SU-DHL-6 (cell line): ENCODE measurements at regions not wholly inside any gene's neighbourhood (a gene's known extent, or its start where the extent isn't known, plus 50 kb on each side); places are given as distances from the start of the nearest gene placed in this dataset.

Experiments used
- EZH2phosphoT487 ChIP-seq: fragments of 200-600 bp; sonication (generic), shearing (Covaris generic); conservative IDR thresholded peaks from 2 replicates; pipeline ENCODE4 v1.6.1; 2018; ENCODE audit warnings: mild to moderate bottlenecking, antibody characterized with exemption, low read length, moderate library complexity, mixed read lengths
- TF ChIP-seq, protein P1 (sequence below): fragments of 200-600 bp; sonication (generic); IDR thresholded peaks from one replicate; pipeline ENCODE4 v1.5.1; 2017; ENCODE audit warnings: antibody characterized with exemption, mild to moderate bottlenecking, low read length, moderate library complexity; ENCODE audit not compliant: insufficient read depth, poor library complexity, severe bottlenecking

DNA sequence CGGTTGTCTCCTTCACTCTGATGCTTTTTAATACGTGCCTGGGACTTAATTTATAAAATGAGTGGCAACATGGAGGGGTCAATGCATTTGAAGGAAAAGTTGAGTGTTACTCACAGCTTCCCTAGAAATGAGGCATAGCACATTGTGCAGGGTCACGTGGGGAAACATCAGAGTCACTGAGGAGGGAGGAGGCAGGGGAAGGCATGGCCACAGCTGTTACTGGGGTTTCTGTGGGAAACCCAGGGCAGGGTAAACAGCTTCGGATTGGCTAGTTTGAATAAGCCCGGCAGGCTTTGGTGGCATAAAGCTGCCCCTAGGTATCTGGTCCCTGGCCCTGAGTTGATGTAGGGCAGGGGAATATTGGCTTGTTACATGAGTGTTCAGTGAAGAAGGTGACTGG lies 98.9 kb upstream of the ST8SIA2 start:
- TF ChIP-seq, protein P1, sequence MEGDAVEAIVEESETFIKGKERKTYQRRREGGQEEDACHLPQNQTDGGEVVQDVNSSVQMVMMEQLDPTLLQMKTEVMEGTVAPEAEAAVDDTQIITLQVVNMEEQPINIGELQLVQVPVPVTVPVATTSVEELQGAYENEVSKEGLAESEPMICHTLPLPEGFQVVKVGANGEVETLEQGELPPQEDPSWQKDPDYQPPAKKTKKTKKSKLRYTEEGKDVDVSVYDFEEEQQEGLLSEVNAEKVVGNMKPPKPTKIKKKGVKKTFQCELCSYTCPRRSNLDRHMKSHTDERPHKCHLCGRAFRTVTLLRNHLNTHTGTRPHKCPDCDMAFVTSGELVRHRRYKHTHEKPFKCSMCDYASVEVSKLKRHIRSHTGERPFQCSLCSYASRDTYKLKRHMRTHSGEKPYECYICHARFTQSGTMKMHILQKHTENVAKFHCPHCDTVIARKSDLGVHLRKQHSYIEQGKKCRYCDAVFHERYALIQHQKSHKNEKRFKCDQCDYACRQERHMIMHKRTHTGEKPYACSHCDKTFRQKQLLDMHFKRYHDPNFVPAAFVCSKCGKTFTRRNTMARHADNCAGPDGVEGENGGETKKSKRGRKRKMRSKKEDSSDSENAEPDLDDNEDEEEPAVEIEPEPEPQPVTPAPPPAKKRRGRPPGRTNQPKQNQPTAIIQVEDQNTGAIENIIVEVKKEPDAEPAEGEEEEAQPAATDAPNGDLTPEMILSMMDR, result no peak
- TF ChIP-seq EZH2phosphoT487, result no peak
